ENCODE measurements at regions not wholly inside any gene's neighbourhood (a gene's known extent, or its start where the extent isn't known, plus 50 kb on each side); places are given as distances from the start of the nearest gene placed in this dataset.

DNA sequence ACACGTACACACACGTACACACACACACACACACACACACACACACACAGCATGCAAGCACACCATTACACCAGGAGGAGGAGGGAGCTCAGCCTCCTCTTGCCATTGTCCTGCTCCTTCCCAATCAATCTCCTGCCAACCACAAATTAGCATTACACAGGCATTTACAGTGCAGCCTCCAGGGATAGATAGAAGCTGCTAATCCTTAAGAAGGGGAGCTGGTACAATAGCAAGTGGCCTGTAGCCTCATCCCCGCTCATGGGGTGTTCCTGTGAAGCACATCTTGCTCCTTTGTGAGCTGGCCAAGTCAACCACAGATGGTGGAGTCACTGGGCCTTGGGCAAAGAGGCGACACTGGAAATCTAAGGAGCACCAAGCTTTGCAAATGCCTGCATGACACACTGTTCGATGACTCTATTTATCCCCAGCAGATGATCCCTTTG is 110.3 kb upstream of the PKDCC start:
- H3K79me2 ChIP-seq (ENCODE audit: control insufficient read depth, insufficient read depth, low read length): no peaks in the 10 kb centered on the region
- H3K4me3 ChIP-seq (replicated peaks in 1 of 4; ENCODE audit: control extremely low read depth in 1 of 4, insufficient read depth in 1 of 4, low read depth in 3 of 4, low read length in 4 of 4): no peak overlapping the region
- no peaks in the 10 kb centered on the region for H3K9me3 ChIP-seq (ENCODE audit: control insufficient read depth, insufficient read depth, low read depth, low read length)
- DNase-seq (ENCODE audit: low read depth in 2 of 2): peak in 1 of 2 donors; percentile 77
- H3K9ac ChIP-seq (ENCODE audit: insufficient read depth, low read length): no peak overlapping the region
- no peaks in the 10 kb centered on the region for H3K27me3 ChIP-seq (ENCODE audit: control insufficient read depth, insufficient read depth, low read length)
- no peaks in the 10 kb centered on the region for H4K20me1 ChIP-seq (ENCODE audit: control insufficient read depth, extremely low read depth, insufficient read depth, low read length)
- H3K27ac ChIP-seq (ENCODE audit: insufficient read depth, low read length): no peak overlapping the region
- no peaks in the 10 kb centered on the region for H3K36me3 ChIP-seq (ENCODE audit: control insufficient read depth, insufficient read depth, low read length)
- no peak overlapping the region for H3K4me2 ChIP-seq (ENCODE audit: extremely low read depth, insufficient read depth, low read length)
- no peak overlapping the region for H2AFZ ChIP-seq (ENCODE audit: low read length)
- no peak for TF ChIP-seq EZH2 (IDR thresholded peaks at IDR 0.05; ENCODE audit: low read length, missing control alignments)
- TF ChIP-seq, protein P1, sequence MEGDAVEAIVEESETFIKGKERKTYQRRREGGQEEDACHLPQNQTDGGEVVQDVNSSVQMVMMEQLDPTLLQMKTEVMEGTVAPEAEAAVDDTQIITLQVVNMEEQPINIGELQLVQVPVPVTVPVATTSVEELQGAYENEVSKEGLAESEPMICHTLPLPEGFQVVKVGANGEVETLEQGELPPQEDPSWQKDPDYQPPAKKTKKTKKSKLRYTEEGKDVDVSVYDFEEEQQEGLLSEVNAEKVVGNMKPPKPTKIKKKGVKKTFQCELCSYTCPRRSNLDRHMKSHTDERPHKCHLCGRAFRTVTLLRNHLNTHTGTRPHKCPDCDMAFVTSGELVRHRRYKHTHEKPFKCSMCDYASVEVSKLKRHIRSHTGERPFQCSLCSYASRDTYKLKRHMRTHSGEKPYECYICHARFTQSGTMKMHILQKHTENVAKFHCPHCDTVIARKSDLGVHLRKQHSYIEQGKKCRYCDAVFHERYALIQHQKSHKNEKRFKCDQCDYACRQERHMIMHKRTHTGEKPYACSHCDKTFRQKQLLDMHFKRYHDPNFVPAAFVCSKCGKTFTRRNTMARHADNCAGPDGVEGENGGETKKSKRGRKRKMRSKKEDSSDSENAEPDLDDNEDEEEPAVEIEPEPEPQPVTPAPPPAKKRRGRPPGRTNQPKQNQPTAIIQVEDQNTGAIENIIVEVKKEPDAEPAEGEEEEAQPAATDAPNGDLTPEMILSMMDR (conservative IDR thresholded peaks at IDR 0.05 in 1 of 2, IDR thresholded peaks at IDR 0.05 in 1 of 2; ENCODE audit: low read depth in 1 of 2, low read length in 2 of 2): no peak
- peaks cover 20% of the 10 kb centered on the region for H3K4me1 ChIP-seq (ENCODE audit: control insufficient read depth, extremely low read depth, insufficient read depth, low read length)

DNA sequence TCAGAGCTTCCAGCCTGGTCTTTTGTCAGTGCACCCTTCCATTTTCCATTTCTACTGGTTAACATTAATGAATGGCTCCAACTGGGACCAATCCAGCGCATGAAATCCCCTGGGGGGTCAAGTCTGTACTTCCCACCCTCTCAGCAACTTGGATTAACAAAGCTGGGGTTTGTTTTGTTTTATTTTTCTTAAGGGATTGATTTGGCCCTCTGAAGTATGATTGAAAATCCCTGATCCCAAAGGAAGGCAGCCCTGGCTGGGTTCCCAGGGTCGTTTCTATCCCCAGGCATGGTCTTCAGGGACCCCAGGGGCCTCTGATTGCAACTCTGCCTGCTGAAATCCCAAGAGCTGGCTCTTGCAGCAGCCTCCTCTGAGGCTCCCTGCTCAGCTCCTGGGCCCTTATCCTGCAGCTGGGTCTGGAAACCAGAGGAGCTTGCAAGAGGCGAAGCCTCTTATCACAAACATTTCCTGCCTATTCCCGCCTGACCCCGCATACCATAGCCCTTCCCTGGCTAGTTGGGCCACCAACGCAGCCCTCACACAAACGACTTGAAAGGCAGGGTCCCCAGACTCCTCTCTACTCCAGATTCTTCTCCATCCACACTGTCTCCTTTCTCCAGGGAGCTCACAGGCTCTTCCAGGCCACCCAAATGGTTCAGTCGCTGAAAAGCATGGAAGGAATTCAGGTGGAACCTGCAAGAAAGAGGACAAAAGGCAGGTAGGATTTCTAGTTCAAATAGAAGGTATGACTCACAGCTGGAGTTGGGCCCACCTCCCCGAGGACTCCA is 109.7 kb upstream of the PKDCC start:
- TF ChIP-seq EZH2 (IDR thresholded peaks at IDR 0.05; ENCODE audit: low read length, missing control alignments): no peak
- TF ChIP-seq, protein P1 (conservative IDR thresholded peaks at IDR 0.05 in 1 of 2, IDR thresholded peaks at IDR 0.05 in 1 of 2; ENCODE audit: low read depth in 1 of 2, low read length in 2 of 2): no peak
- H3K27ac ChIP-seq (ENCODE audit: insufficient read depth, low read length): no peak overlapping the region
- H3K4me2 ChIP-seq (ENCODE audit: extremely low read depth, insufficient read depth, low read length): no peak overlapping the region
- no peaks in the 10 kb centered on the region for H4K20me1 ChIP-seq (ENCODE audit: control insufficient read depth, extremely low read depth, insufficient read depth, low read length)
- H3K36me3 ChIP-seq (ENCODE audit: control insufficient read depth, insufficient read depth, low read length): no peaks in the 10 kb centered on the region
- no peak overlapping the region for H3K9ac ChIP-seq (ENCODE audit: insufficient read depth, low read length)
- H3K4me1 ChIP-seq (ENCODE audit: control insufficient read depth, extremely low read depth, insufficient read depth, low read length): peaks cover 15% of the 10 kb centered on the region
- no peak overlapping the region for H2AFZ ChIP-seq (ENCODE audit: low read length)
- no peaks in the 10 kb centered on the region for H3K79me2 ChIP-seq (ENCODE audit: control insufficient read depth, insufficient read depth, low read length)
- DNase-seq (ENCODE audit: low read depth in 2 of 2): peak in 1 of 2 donors; percentile 50
- no peak overlapping the region for H3K4me3 ChIP-seq (replicated peaks in 1 of 4; ENCODE audit: control extremely low read depth in 1 of 4, insufficient read depth in 1 of 4, low read depth in 3 of 4, low read length in 4 of 4)
- H3K9me3 ChIP-seq (ENCODE audit: control insufficient read depth, insufficient read depth, low read depth, low read length): no peaks in the 10 kb centered on the region
- H3K27me3 ChIP-seq (ENCODE audit: control insufficient read depth, insufficient read depth, low read length): no peaks in the 10 kb centered on the region

DNA sequence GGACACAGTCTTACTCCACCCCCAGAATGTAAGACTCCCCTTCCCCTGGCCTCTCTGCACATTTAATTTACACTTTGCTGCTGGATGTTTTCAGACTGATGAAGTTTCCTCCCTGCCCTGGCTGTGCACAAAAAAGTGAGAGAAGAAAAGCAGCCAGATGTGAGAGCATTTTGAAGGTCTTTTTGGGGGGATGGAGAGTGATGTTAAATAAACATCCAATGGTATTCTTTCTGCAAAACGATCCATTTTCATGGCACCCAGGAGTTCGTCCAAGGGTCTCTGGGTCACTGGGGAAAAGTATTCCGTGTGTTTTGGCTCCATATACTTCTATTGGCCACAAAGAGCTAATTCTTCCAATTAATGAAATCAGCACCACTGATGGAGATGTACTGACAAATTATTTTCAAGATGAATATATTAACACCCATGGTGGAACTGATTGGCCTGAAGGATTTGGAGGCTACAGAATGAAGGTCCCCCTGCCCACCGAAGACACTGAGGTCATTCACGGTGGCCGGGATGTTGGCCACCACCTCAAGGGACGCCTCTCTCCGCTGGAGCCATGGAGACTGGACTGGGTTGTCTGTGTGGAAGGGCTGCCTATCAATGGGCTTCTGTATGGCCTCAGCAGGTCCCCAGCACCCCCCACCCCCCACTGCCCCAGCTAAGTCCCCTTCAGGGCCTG is 107.6 kb upstream of the PKDCC start:
- H2AFZ ChIP-seq (ENCODE audit: low read length): no peak overlapping the region
- H3K4me2 ChIP-seq (ENCODE audit: extremely low read depth, insufficient read depth, low read length): no peak overlapping the region
- no peaks in the 10 kb centered on the region for H3K36me3 ChIP-seq (ENCODE audit: control insufficient read depth, insufficient read depth, low read length)
- H4K20me1 ChIP-seq (ENCODE audit: control insufficient read depth, extremely low read depth, insufficient read depth, low read length): no peaks in the 10 kb centered on the region
- TF ChIP-seq, protein P1 (conservative IDR thresholded peaks at IDR 0.05 in 1 of 2, IDR thresholded peaks at IDR 0.05 in 1 of 2; ENCODE audit: low read depth in 1 of 2, low read length in 2 of 2): no peak
- no peak for TF ChIP-seq EZH2 (IDR thresholded peaks at IDR 0.05; ENCODE audit: low read length, missing control alignments)
- no peaks in the 10 kb centered on the region for H3K9me3 ChIP-seq (ENCODE audit: control insufficient read depth, insufficient read depth, low read depth, low read length)
- H3K4me3 ChIP-seq (replicated peaks in 1 of 4; ENCODE audit: control extremely low read depth in 1 of 4, insufficient read depth in 1 of 4, low read depth in 3 of 4, low read length in 4 of 4): no peak overlapping the region
- no peak overlapping the region for H3K9ac ChIP-seq (ENCODE audit: insufficient read depth, low read length)
- no peaks in the 10 kb centered on the region for H3K27me3 ChIP-seq (ENCODE audit: control insufficient read depth, insufficient read depth, low read length)
- peak in 1 of 2 donors; percentile 38 for DNase-seq (ENCODE audit: low read depth in 2 of 2)
- H3K79me2 ChIP-seq (ENCODE audit: control insufficient read depth, insufficient read depth, low read length): no peaks in the 10 kb centered on the region
- no peaks in the 10 kb centered on the region for H3K4me1 ChIP-seq (ENCODE audit: control insufficient read depth, extremely low read depth, insufficient read depth, low read length)
- no peak overlapping the region for H3K27ac ChIP-seq (ENCODE audit: insufficient read depth, low read length)

Measured in fibroblast of lung (primary cell).